H9 (cell line): ENCODE measurements at regions not wholly inside any gene's neighbourhood (a gene's known extent, or its start where the extent isn't known, plus 50 kb on each side); places are given as distances from the start of the nearest gene placed in this dataset.

ENCODE experiments used
- DNase-seq: peaks from one replicate; pipeline ENCODE4 v3.0.0-alpha.2; 2017
- H2AFZ ChIP-seq: one replicate; pipeline ENCODE4 v1.6.1; 2013; ENCODE audit warnings: mild to moderate bottlenecking, low read length, control low read depth, moderate library complexity
- H2AK5ac ChIP-seq: 2 replicates; pipeline ENCODE4 v1.6.1; 2013; ENCODE audit warnings: low read length, control low read depth, mixed read lengths; ENCODE audit not compliant: insufficient read length
- H2BK120ac ChIP-seq: one replicate; pipeline ENCODE4 v1.6.1; 2013; ENCODE audit warnings: low read depth, mild to moderate bottlenecking, low read length, control low read depth, inconsistent platforms; ENCODE audit not compliant: poor library complexity, severe bottlenecking
- H2BK12ac ChIP-seq: 2 replicates; pipeline ENCODE4 v1.6.1; 2013; ENCODE audit warnings: low read length, control low read depth, mixed read lengths, low read depth; ENCODE audit not compliant: insufficient read length
- H2BK15ac ChIP-seq: 2 replicates; pipeline ENCODE4 v1.6.1; 2013; ENCODE audit warnings: low read depth, low read length, control low read depth
- H2BK20ac ChIP-seq: one replicate; pipeline ENCODE4 v1.6.1; 2013; ENCODE audit warnings: low read depth, mild to moderate bottlenecking, low read length, control low read depth, inconsistent platforms; ENCODE audit not compliant: poor library complexity, severe bottlenecking
- H2BK5ac ChIP-seq: 2 replicates; pipeline ENCODE4 v1.6.1; 2013; ENCODE audit warnings: low read length, control low read depth, mixed read lengths; ENCODE audit not compliant: insufficient read length
- H3K14ac ChIP-seq: 2 replicates; pipeline ENCODE4 v1.6.1; 2013; ENCODE audit warnings: low read length, control low read depth; ENCODE audit not compliant: insufficient read depth
- H3K18ac ChIP-seq: 2 replicates; pipeline ENCODE4 v1.6.1; 2013; ENCODE audit warnings: low read depth, mild to moderate bottlenecking, mixed read lengths, low read length, control low read depth; ENCODE audit not compliant: insufficient read length
- H3K23ac ChIP-seq: 2 replicates; pipeline ENCODE4 v1.6.1; 2013; ENCODE audit warnings: low read length, control low read depth, mixed read lengths, low read depth; ENCODE audit not compliant: insufficient read length
- H3K23me2 ChIP-seq: 2 replicates; pipeline ENCODE4 v1.6.1; 2013; ENCODE audit warnings: low read depth, mild to moderate bottlenecking, mixed read lengths, low read length, control low read depth; ENCODE audit not compliant: insufficient read length, poor library complexity, severe bottlenecking
- H3K27ac ChIP-seq: 2 replicates; pipeline ENCODE4 v1.5.1; 2013; ENCODE audit warnings: low read length, control low read depth, mixed read lengths, low read depth; ENCODE audit not compliant: insufficient read length
- H3K27me3 ChIP-seq: 2 replicates; pipeline ENCODE4 v1.6.1; 2013; ENCODE audit warnings: low read length, control low read depth, inconsistent platforms; ENCODE audit not compliant: insufficient read depth
- H3K4ac ChIP-seq: 2 replicates; pipeline ENCODE4 v1.6.1; 2013; ENCODE audit warnings: low read depth, mild to moderate bottlenecking, control low read depth, inconsistent platforms, low read length, moderate library complexity
- H3K4me1 ChIP-seq: 2 replicates; pipeline ENCODE4 v1.6.1; 2013; ENCODE audit warnings: low read length, control low read depth, inconsistent platforms; ENCODE audit not compliant: insufficient read depth
- H3K4me2 ChIP-seq: 2 replicates; pipeline ENCODE4 v1.6.1; 2013; ENCODE audit warnings: low read length, control low read depth, mixed read lengths; ENCODE audit not compliant: insufficient read length, insufficient read depth
- H3K56ac ChIP-seq: 2 replicates; pipeline ENCODE4 v1.6.1; 2013; ENCODE audit warnings: low read depth, mild to moderate bottlenecking, mixed read lengths, low read length, control low read depth; ENCODE audit not compliant: insufficient read length
- H3K79me1 ChIP-seq: 2 replicates; pipeline ENCODE4 v1.6.1; 2013; ENCODE audit warnings: low read depth, mild to moderate bottlenecking, moderate library complexity, low read length, control low read depth, inconsistent platforms; ENCODE audit not compliant: insufficient read depth, poor library complexity, severe bottlenecking
- H3K79me2 ChIP-seq: 2 replicates; pipeline ENCODE4 v1.6.1; 2013; ENCODE audit warnings: low read length, control low read depth, inconsistent platforms; ENCODE audit not compliant: insufficient read depth
- H3K9ac ChIP-seq: 2 replicates; pipeline ENCODE4 v1.6.1; 2013; ENCODE audit warnings: low read length, control low read depth, mixed read lengths; ENCODE audit not compliant: insufficient read length; ENCODE audit errors: extremely low read depth
- H3K9me3 ChIP-seq: one replicate; pipeline ENCODE4 v1.6.1; 2013; ENCODE audit warnings: low read depth, low read length, inconsistent platforms; ENCODE audit not compliant: control insufficient read depth
- H3T11ph ChIP-seq: one replicate; pipeline ENCODE4 v1.6.1; 2013; ENCODE audit warnings: mild to moderate bottlenecking, low read length, control low read depth, inconsistent platforms
- H4K20me1 ChIP-seq: one replicate; pipeline ENCODE4 v1.6.1; 2013; ENCODE audit not compliant: control insufficient read depth, insufficient read length, insufficient read depth
- H4K5ac ChIP-seq: 2 replicates; pipeline ENCODE4 v1.6.1; 2013; ENCODE audit warnings: low read depth, mild to moderate bottlenecking, mixed read lengths, low read length, control low read depth; ENCODE audit not compliant: insufficient read length
- H4K8ac ChIP-seq: replicated peaks from 2 replicates; pipeline ENCODE4 v1.6.1; 2013; ENCODE audit warnings: low read length, control low read depth, mixed read lengths, low read depth; ENCODE audit not compliant: insufficient read length
- H4K91ac ChIP-seq: 2 replicates; pipeline ENCODE4 v1.6.1; 2013; ENCODE audit warnings: low read depth, mild to moderate bottlenecking, moderate library complexity, mixed read lengths, low read length, control low read depth; ENCODE audit not compliant: insufficient read length
- H3K27ac Mint-ChIP-seq, 3 experiments: 2 replicates in 2 of 3; 3 replicates in 1 of 3; pipeline ENCODE4 v1.8.0; 2020 to 2021; ENCODE audit warnings: mixed read lengths in 3 of 3, mild to moderate bottlenecking in 1 of 3, moderate library complexity in 1 of 3
- H3K27me3 Mint-ChIP-seq: 2 replicates; pipeline ENCODE4 v1.8.0; 2021; ENCODE audit warnings: low read depth, mild to moderate bottlenecking, moderate library complexity, mixed read lengths
- H3K36me3 Mint-ChIP-seq, 3 experiments: 2 replicates in 2 of 3; 3 replicates in 1 of 3; pipeline ENCODE4 v1.8.0; 2020 to 2021; ENCODE audit warnings: low read depth in 3 of 3, mixed read lengths in 3 of 3; ENCODE audit not compliant: insufficient read depth in 1 of 3
- H3K4me1 Mint-ChIP-seq, 2 experiments: 2 replicates each; pipeline ENCODE4 v1.8.0; 2020; ENCODE audit warnings: mixed read lengths in 2 of 2
- H3K4me3 Mint-ChIP-seq, 2 experiments: 2 replicates in 1 of 2; 3 replicates in 1 of 2; pipeline ENCODE4 v1.8.0; 2020 to 2021; ENCODE audit warnings: mild to moderate bottlenecking in 2 of 2, mixed read lengths in 2 of 2, moderate library complexity in 1 of 2
- H3K9me3 Mint-ChIP-seq, 2 experiments: 2 replicates in 1 of 2; 3 replicates in 1 of 2; pipeline ENCODE4 v1.8.0; 2020; ENCODE audit warnings: mild to moderate bottlenecking in 2 of 2, mixed read lengths in 2 of 2, moderate library complexity in 1 of 2
- WGBS: extraction: QIAGEN DNeasy Blood & Tissue Kit; methylation state at CpG from one replicate; pipeline ENCODE4 v1.1.7; 2013; ENCODE audit warnings: missing lambda C conversion rate, low lambda C conversion rate, mixed read lengths; ENCODE audit not compliant: insufficient read length; ENCODE audit errors: extremely low coverage; 5-methylcytosine and 5-hydroxymethylcytosine counted together
- TF ChIP-seq, protein P1 (sequence below): fragments of 200-600 bp; sonication (generic); conservative IDR thresholded peaks from 3 replicates; pipeline ENCODE4 v1.8.0; 2021; ENCODE audit warnings: antibody characterized with exemption, mild to moderate bottlenecking

DNA sequence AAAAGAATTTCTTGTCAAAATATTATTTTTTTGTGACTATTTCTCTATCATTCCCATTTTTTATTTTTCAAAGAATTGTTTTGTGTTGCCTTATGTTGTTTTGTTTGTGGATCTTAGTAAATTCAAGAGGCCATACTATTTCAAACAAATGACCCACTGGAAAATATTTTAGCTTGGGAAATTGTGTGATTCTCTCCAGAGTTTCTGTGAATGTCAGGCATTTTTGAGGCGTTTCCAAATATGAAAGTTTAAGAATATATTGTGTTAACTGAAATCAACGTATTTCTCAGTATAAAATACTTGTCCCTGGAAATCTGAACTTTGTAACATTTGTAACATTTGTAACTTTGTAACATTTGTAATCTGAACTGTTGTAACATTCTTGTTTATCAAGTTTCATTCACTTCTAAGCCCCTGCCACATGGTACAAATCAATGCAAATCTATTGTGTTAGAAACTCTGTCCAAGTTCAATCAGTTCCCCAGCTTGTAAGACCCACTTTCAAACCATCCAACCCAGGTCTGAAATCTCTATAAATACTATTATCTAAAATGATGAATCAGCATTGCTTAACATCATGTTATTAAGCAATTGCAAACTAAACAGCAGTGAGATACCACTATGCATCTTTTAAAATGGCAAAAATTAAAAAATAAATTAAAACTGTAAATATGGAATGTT is 465.4 kb upstream of the GRID2 start:
- H3K79me2 ChIP-seq = no peaks in the 10 kb centered on the region
- no peak overlapping the region for H2BK5ac ChIP-seq
- H2AK5ac ChIP-seq = no peak overlapping the region
- H3K36me3 Mint-ChIP-seq = peaks cover 0 to 13% (median 5%) of the 10 kb centered on the region in 3 experiments; a peak in 4 of 7 replicates
- H3T11ph ChIP-seq = no peak overlapping the region
- H4K91ac ChIP-seq = no peak overlapping the region
- no peaks in the 10 kb centered on the region for H3K4me1 Mint-ChIP-seq
- no peak overlapping the region for H3K9ac ChIP-seq
- no peaks in the 10 kb centered on the region for H3K23me2 ChIP-seq
- peaks cover 8 to 14% of the 10 kb centered on the region in 2 experiments for H3K9me3 Mint-ChIP-seq
- no peak overlapping the region for H3K4me3 Mint-ChIP-seq
- no peak overlapping the region for H3K56ac ChIP-seq
- no peak overlapping the region for H3K18ac ChIP-seq
- H3K27ac Mint-ChIP-seq = no peak overlapping the region
- no peak overlapping the region for H3K4me2 ChIP-seq
- no peak for DNase-seq
- H4K8ac ChIP-seq = no peak overlapping the region
- no peak overlapping the region for H2BK120ac ChIP-seq
- no peak overlapping the region for H3K4ac ChIP-seq
- H4K5ac ChIP-seq = no peak overlapping the region
- no peaks in the 10 kb centered on the region for H3K79me1 ChIP-seq
- no peaks in the 10 kb centered on the region for H4K20me1 ChIP-seq
- no peak overlapping the region for H3K23ac ChIP-seq
- no CpG with 5 or more reads among the region's 2 CpGs for WGBS
- no peak overlapping the region for H2AFZ ChIP-seq
- H3K27me3 Mint-ChIP-seq = no peaks in the 10 kb centered on the region; the same call in 1 of the 2 replicates
- H3K14ac ChIP-seq = no peak overlapping the region
- no peak overlapping the region for H2BK15ac ChIP-seq
- H3K27me3 ChIP-seq = no peaks in the 10 kb centered on the region
- no peaks in the 10 kb centered on the region for H3K4me1 ChIP-seq
- no peaks in the 10 kb centered on the region for H3K9me3 ChIP-seq
- H2BK12ac ChIP-seq = no peak overlapping the region
- H2BK20ac ChIP-seq = no peak overlapping the region
- TF ChIP-seq, protein P1, sequence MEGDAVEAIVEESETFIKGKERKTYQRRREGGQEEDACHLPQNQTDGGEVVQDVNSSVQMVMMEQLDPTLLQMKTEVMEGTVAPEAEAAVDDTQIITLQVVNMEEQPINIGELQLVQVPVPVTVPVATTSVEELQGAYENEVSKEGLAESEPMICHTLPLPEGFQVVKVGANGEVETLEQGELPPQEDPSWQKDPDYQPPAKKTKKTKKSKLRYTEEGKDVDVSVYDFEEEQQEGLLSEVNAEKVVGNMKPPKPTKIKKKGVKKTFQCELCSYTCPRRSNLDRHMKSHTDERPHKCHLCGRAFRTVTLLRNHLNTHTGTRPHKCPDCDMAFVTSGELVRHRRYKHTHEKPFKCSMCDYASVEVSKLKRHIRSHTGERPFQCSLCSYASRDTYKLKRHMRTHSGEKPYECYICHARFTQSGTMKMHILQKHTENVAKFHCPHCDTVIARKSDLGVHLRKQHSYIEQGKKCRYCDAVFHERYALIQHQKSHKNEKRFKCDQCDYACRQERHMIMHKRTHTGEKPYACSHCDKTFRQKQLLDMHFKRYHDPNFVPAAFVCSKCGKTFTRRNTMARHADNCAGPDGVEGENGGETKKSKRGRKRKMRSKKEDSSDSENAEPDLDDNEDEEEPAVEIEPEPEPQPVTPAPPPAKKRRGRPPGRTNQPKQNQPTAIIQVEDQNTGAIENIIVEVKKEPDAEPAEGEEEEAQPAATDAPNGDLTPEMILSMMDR = no peak
- H3K27ac ChIP-seq = no peak overlapping the region
